GM19238 (cell line): ENCODE measurements at regions not wholly inside any gene's neighbourhood (a gene's known extent, or its start where the extent isn't known, plus 50 kb on each side); places are given as distances from the start of the nearest gene placed in this dataset.

ENCODE experiments used
- DNase-seq: peaks from one replicate; pipeline ENCODE4 v3.0.0; 2011; ENCODE audit warnings: low spot score; ENCODE audit not compliant: insufficient read length

DNA sequence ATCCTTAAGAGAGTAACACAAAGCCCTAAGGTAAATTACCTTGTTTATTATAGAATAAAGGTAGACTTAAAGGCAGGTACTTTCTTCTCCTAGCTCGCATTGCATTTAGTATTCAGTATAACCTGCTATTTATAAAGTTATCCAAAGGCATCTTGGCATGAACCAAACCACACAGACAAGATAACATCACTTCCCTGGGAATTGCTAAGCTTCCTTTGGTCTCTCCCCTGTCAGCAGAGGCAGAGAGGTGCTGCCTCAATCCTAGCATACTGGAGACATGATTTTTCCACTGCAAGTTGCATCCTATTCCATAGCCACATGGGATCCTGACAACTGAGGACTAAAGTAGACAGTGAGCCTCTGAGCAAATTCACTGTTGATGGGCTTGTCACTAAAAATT lies 101.7 kb upstream of the IL6 start:
- no peak for DNase-seq

DNA sequence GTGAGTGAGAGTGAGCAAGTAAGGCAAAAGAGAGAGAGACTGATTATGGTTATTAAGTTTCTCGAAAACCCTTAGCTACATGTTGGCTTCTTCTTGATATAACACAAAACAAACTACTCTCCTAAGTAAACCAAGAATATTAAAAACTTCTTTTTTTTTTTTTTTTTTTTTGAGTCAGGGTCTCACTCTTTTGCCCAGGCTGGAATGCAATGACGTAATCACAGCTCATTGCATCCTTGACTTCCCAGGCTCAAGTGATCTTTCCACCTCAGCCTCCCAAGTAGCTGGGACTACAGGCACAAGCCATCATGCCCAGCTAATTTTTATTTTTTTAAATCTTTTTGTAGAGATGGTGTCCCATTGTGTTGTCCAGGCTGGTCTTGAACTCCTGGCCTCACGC lies 102.2 kb upstream of the IL6 start:
- DNase-seq: no peak

DNA sequence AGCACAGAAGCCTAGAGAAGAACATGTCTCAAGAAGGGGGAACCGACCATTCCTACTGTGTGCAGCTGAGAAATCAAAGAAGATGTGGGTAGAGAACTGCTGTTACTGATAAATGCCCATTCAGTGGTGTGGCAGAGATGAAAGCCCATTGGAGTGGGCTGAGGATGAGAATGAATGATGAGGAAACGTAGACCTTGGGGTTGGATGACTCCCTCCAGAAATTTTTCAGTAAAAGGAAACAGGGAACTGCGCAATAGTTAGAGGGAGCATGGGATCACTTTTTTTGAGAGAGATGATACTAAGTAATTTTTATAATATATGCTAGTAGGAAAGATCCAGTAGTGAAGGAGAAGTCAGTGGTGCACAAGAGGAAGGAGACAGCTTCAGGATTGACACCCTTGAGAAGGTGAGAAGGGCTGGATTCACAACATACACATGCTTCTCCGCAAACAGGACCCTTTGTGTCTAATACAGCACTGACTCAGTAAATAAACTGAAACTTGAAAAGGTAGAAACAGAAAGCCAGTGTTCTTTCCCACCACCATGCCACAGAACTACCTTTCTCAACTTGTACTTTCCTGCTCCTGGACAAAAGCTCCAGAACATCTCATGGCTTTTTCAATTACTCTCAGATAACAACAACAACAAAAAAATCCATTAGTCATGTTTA lies 104.7 kb upstream of the IL6 start:
- DNase-seq: no peak

DNA sequence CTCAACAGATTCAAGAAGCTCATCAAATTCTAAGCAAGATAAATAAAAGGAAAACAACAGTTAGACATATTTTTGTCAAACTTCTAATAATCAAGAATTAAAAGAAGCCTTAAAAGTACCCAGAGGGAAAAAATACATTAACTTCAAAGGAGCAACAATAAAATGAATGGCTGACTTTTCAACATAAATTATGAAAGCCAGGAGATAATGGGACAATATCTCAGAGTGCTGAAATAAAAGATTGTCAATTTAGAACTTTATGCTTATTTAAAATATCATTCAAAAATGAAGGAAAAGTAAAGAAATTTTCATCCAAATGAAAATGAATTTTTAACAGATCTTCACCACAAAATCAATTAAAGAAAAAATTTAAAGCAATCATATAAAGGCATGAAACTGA lies 108.5 kb upstream of the IL6 start:
- DNase-seq: no peak

DNA sequence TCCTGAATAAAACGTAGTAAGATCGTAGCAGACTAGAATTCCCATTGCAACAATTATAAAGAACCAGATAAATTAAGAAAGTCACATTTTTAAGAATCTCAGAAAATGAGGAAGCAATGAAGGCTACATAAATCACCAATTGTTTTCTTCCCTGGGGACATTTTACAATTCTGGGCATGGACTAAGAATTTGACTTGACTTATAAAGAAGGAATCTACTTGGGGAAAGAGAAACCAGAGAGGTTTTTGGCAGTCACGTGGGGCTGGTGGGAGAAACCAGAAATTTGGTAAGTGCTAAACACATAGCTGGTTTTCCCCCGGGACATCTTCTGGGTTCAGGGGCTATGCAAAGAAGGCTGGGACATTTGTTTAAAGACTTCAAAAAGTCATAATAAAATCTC lies 109.8 kb upstream of the IL6 start:
- no peak for DNase-seq

DNA sequence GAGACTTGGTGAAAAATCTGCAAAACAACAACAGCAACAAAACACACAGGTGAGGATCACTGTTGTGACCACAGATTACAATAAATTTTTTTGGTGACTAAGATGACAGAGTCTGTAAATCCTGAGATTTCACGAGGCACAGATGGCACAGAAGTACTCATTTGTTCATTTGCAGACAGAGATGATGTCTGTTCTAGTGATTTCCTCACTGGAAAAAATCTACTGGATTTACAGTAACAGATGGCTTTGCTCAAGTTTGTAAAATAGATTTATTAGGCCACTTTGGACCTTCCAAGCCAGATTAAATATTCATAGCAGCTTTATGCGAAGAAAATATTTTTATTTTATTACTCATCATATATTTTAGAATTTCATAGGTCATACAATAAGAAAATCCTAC lies 113.5 kb upstream of the IL6 start:
- DNase-seq: no peak

DNA sequence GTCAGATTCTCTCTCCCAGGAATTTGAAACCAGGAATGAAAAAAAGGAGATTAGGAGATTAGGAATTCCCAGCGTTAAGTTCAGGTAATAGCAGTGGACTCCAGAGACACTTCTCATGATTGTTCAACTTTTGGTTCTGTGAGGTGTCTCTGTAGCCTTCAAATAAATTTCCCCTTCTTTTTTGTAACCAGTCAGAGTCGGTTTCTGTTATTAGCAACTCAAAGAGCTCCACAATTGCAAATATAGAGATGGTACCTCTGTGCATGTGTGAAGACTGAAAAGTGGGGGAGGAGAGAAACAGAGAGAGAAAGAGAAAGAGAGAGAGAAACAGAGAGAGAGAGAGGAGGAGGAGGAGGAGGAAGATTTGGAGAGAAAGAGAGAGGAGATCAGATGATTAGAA lies 112.8 kb upstream of the STEAP1B start:
- DNase-seq: no peak

DNA sequence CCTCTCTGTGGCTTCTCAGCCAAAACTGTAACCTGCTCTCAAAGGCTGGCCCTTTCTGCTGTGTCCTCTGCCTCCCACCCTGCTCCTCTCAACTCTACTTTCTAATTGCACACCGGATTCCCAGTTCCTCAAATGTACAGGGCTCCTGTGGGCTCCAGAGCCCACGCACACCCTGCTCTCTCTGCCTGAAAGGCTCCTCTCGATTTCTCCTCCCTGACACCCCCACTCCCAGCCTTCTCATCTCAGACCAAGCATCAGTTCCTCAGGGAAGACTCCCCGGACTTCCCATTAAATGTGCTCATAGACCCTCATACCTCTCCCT lies 111.7 kb upstream of the STEAP1B start:
- DNase-seq: no peak

DNA sequence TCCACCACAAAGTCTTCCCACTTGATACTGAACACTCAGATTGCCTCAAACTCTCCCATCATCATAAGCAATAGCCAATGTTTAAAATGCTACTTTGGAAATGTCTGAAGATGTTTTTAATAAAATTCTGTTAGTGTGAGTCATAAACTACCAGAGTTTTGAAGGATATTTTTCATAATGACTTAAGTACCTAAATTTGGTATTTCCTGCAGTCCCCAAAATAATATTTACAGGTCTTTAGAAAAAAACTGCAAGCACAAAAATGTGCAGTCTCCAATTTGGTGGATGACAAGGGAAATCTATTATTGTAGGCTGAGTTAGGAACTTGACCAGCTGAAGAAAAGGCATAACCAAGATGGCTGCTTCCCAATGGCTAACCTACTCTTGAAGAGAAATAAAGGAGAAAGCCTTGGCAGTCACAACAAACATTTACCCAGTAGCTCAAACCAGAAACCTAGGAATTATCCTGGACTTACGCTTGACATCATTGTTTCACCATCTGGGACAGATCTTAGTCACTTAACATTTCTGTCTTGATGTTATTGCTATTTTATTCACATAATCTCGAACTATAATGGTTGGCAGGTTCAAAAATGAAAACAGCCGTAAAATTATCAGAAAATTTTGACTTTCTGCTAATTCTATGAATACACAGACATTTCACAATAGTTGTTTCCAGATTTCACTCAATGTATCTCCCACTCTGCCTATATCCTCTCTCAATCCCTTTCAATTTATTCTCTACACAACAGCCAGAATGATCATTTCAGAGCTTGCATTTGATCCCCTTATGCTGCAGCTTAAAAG lies 111.2 kb upstream of the STEAP1B start:
- DNase-seq: no peak

DNA sequence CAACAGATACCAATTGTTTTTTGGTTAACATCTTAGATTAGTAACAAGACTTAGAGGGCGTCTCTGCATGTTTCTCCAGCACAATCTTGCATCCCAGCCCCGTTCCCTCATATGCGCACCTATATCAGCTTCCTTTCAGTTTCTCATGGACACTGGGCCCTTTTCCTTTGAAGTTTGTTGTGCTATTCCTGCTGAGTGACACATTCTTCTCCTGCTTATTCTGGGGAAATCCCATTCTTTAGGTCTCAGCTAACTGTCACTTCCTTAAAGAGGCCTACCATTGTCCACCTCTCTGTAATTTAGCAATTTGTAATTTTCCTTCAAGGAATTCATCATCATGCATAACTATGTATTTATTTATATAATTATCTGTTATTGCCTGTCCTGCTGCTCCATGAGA lies 110.3 kb upstream of the STEAP1B start:
- DNase-seq: no peak

DNA sequence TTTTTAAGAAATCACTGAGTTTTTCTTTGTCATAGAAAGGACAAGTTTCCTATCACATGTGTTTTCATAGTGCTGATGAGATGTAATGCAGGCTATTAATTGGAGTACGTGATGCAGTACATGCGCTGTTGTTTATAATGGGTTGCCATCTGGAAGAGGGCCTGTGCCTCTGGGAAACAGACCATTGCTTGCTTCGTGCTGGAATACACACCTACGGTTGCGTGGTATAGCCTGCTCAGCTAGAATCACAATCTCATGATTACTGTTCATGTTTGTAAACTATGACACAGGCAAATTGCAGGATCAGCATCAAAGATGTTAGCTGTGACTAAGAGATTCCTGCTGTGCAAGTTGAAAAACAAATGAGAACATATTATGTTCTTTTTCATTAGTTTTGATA lies 107.2 kb upstream of the STEAP1B start:
- DNase-seq: no peak

DNA sequence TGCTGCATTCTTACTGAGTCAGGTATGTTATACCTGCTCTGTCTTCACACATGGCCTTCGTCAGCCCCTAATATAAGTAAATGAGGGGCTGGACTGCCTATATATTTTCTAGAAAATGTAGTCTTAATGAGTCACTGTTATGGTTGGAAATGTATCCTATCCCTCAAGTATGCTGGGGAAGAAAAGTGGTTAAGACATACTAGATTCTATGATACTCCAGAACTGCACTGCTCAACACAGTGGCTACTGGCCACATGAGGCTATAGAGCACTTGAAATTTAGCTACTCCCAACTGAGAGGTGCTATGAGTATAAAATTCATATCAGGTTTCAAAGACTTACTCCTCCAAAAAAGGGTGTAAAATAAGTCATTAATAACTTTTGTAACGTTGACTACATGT lies 104.3 kb upstream of the STEAP1B start:
- no peak for DNase-seq

DNA sequence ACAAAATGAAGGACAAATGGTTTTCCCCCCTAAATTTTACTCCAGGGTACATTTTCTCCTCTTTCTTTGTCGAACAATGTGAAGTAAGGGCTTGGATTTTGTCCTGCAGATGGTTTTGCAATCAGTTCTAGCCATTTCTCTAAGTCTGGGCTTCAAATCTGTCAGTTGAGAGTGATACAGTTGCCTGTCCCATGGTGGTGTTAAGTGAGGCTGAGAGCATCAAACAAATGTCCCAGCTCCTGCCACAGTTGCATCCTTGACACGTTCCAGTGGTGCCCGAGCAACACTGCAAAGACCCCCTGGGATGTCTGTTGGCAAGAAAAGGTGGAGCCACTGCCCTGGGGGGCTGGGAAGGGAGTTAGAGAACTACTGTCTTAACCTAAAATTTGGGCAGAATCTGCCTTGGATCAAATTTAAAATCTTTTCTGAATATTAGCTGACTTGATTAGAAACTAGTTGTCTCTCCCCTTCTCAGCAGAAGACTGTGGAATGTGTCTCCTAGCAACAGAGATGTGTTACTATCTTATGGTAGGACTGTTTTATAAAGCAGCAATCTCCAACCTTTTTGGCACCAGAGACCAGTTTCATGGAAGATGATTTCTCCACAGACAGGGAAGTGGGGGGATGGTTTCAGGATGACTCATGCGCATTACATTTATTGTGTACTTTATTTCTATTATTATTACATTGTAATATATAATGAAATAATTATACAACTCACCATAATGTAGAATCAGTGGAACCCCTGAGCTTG lies 102.0 kb upstream of the STEAP1B start:
- DNase-seq: no peak

DNA sequence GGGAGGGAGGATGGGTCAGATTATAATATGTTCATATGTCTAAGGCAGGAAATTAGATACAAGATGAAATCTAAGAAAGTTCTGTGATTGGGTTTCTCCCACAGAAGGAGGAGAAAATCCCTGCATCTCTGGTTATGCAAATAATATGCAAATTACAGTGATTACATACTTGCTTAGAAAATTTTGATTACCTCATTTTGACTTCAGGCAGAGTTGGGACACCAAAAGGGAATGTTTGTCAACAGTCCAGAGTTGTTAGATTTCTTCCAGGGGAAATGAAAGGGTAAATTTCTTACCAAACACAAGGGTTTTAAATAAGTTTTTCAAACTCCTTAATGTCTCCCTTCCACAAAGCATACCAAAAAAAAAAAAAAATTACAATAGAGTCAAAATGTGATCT lies 101.4 kb upstream of the STEAP1B start:
- no peak for DNase-seq

DNA sequence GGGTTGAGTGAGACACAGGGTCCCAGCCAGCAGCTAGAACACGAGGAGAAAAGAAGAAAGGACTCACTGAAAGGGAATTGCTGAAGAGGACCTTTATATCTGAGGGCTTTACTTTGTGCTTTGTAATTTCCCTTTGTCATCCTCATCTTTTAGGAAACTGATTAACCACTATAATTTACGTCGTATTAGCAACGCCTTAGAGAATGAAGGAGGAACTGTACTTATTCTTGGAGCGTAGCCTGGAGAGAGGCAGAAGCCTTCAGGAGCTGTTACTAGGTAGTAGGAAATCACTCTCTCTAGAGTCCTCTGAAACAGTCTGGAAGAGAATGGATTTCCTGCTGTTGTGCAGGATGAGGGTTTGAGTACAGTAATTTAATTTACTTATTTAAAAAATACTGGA lies 101.0 kb upstream of the STEAP1B start:
- DNase-seq: no peak

DNA sequence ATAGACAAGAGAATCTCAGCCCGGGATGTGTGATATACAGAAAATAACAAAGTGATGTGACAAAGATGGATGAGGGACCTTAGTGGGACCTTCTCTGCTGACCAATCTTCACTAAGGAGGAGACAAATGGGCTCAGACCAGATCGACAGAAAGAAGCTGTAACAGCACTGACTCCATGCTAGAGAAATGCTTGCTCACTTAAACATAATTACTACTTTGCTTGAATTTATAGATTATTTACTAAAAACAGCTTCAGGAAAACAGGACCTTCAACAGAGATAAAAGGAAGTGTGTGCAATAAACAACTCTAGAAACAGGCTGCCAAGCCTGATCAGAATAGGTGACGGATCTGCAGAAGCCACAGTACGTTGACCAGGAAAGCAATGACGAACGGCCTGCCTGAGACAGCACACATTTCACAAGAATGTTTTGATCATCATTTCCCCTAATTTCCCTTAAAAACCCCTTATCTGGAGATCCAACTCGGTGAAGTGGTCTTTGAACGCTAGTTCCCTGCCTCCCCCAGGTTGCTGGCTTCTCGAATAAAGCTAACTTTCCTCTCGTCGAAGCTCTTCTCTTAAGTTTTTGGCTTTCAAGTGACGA lies 98.4 kb upstream of the STEAP1B start:
- no peak for DNase-seq

DNA sequence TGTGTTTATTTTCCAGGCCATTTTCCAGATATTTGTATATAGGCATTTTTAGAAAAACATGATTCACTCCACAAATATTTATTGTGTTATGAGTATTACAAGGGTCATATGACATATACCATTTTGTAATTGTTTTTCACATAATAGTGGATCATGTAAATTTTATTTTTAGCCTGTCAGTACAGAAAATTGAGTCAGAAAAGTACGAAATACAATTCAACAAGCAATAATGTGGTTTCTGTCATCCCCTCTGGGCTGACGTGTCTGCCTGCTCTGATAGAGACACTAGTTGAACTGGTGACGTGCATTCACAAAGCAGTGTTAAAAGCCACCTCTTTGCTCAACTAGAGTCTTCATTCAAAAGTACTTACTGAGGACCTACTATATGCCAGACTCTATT lies 97.9 kb upstream of the STEAP1B start:
- no peak for DNase-seq

DNA sequence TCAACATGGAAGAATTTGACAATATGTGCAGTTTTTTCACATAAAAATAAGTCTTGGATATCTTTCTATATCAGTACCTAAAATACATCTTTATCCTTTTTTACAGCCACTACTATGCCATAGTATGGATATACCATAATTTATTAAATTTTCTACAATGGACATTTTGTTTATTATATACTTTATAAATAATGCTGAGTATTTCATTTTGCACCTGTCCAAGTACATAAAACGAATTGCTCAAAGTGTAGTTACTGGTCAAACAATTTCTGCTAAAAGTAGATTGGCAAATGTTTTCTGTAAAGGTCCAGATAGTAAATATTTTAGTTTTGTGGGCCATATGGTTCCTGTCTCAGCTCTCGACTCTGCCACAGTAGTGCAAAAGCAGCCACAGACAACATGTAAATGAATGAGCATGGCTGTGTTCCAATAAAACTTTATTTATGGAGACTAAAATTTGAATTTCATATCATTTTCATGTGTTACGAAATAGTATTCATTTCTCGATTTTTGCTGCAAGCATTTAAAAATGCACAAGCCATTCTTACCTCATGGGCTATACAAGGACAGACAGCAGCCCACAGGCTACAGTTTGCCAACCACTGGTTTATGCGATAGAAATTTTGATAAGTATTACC lies 96.9 kb upstream of the STEAP1B start:
- DNase-seq: no peak

DNA sequence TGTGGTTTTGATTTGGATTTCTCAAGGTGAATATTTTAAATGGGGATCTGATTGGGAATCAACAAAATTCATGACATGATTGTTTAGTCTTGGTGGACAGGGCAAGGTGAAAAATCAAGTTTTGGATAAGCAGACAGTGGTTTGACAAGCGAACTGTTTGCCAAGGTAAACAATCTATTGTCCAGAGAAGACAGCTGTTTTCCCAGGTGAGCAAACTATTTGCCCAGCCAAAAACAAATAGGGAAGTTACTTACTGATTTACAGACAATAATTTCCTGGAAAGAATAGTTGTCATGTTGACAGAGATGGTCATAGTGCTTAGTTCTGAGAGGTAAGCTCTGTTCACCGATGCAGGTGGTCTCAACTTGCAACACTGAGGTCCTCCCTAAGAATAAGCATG lies 94.0 kb upstream of the STEAP1B start:
- DNase-seq: no peak

DNA sequence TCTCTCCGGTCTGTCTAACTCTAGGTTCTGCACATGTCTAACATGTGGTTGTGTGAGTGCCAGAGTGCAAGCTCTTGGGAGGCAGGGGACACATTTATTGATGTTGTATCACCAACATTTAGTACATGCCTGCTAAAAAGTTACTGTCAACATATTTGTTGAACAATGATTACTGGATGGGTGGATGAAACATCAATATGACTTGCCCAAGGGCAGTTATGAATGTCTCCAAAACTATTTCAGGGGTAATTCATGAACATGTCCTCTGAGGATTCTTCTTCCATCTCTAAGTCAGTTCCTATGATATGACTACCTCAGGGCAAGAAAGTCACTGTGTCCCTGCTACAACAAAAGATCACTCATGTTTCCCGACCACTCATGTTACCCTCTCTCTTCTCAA lies 91.3 kb upstream of the STEAP1B start:
- DNase-seq: no peak

DNA sequence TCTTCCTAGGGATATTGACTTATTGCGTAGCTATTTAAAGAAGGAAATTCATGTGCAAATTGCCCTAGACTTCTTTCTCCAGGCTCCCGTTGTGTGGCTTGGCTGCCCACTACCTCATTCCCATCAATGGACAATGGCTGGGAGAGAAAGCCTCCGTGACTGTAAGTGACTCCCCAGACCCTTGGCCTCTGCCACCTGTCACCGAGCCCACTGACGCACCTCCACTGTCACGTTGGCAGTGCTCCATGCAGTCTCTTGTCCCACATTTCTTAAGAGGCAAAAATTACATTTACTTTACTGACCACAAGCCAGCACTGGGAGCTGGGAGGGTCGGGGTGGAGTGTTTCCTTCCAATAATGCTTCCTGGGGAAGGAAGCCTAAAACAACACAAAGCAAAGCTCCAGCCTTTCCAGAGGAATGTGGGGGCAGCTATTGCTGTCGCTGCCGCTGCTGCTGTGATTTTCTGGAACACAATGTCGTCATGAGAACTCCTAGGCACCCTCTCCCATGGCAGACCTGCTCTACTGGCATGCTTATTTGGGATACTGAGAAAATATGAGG lies 89.7 kb upstream of the STEAP1B start:
- DNase-seq: no peak

DNA sequence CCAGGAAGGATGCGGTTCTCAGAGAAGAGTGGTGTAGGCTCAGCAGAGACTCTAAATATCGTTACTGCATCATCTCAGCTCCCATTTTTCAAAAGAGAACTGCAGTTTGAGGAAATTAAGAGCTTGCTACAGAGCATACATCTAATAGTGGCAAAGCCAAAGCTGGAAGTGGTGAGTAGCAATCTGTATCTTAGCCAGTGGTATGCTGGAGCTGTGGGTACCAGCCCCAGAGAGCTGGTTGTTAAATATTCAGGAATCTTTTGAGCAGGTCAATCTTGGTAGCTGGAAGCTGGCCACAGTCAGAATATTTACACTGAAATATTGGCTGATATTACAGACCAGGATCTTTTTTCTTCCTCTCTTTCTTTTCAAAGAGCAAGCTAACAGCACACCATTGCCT lies 88.4 kb upstream of the STEAP1B start:
- DNase-seq: no peak
